Daoy (cell line): ENCODE measurements at regions not wholly inside any gene's neighbourhood (a gene's known extent, or its start where the extent isn't known, plus 50 kb on each side); places are given as distances from the start of the nearest gene placed in this dataset.

Experiments used
- DNase-seq: peaks from one replicate; pipeline ENCODE4 v3.0.0-alpha.2; 2015; ENCODE audit warnings: low read depth

GRCh38 chr2:38450509-38450908, 73.4 kb upstream of the ATL2 start:
- no peak for DNase-seq

DNA sequence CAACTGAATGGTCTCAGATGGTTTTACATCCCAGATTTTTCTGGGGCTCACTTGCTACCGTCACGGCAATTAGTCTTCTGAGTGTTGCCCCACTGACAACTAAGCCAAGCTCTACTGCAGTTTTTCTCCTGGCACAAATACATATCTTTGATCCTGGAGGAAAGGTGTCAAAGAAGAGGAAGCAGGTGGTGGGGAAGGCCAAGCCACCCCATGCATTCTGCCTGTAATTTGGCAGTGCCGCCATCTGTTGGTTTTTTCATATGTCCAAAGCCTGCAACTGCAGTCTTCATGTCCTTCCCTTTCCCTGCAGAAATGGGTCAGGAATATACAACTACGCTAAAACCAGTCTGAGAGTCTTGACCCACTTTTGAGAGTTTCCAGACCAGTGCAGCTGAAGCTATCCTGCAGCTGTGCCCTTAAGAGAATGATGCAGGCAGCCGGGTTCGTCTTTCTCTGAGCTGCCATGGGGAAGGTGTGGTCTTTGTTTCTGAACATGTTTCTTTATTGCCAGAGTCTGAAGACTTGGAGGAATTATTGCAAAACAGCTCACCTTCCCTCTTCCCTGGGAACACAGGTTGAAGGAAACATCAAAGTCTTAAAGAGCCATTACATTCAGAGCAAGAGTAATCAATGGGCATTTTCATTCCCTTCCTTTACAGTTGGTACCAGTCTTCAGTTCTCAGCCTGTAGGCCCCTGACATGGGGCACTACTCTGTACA, 71.8 kb upstream of the ATL2 start:
- DNase-seq = no peak

DNA sequence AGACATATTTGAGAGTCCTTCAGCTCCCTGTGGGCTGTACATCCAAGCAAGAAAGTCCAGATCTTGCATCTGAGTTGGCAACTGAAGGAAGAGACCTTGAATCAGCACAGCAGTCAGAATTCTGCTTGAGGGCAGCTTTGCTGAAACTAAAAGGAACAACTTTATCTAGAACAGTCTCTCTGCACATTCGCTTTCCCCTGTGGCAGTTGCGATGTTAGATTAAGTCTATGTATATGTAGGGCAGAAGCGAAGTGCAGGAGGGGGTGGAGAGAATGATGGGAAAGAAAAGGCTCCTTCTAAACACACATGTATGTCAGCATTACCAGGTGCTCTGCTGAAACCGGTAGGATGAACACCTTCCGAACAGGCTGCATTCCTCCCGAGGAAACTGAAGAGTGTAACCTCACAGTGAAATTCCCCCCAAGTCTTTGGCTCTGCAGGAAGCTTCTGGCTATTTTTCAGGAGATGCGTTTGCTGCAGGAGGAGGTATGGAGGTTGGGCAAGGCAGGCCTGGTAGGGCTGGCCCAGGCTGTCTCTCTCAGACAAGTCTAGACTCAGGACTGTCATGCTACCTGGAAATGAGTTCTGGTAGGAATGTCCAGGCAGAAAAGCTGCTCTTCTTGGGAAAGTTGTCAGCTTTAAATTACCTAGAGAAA, 70.0 kb upstream of the ATL2 start:
- no peak for DNase-seq

- no peak for DNase-seq
These were observed 69.3 kb upstream of the ATL2 start for GRCh38 chr2:38446418-38446817.

DNA sequence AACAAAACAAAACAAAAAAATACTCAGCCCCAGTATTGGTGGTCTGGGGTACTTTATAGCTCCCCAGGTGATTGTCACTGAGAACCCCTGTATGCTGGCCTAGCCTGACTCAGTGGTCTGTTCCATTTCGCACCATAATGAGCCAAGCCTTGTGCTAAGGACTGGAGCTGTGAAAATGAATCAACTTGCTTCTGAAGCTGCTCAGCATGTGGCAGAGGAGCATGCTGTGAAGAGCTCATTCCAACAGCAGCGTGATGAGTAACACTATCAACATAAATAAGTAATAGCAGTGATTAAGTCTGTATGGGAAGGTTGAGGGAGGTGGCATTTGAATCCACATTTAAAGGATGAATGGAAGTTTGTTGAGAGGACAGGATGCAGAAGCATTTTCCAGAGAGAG, 67.2 kb upstream of the ATL2 start:
- DNase-seq = peak; percentile 83

DNA sequence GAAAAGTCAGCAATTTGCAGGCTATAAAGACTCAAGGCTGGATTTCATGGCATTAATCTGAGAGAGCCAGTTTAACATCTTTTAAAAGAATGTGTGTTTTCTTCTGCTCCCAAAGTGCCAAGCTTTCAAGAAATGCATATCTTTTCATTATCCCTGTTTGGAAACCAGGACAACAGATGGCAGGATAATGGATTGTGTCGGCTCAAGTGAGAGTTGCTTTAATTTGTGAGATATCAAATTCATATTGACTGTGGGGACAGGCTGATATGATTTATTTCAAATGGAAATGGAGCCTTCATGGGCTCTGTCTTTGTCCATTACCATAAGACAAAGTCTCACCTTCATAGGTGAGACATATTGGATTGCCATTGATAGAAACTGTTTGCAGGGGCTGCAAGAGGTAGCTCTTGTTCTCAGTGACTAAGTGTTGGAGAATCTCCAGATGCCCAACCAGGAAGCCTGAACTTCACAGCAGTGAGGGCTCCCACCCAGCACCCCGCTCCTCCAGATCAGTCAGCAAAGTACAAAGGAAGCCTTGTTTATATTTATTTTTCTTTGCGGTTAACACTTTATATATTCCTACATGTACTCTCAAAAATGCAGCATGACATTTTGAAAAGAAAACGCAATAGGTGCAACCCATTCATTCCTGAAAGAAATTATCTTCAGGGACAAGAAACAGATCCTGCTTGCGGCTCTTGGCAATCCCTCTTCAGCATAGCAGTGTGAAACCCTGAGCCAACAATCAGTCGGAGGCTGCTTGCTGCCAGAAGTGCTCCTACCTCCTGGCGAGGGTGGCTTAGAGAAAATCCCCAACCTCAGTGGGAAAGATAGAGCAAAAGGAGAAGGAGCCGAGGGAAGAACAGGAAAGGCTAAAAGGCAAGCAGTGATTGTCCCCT, 65.8 kb upstream of the ATL2 start:
- peak; percentile 83 for DNase-seq

GRCh38 chr2:38441346-38441745, 64.3 kb upstream of the ATL2 start:
- no peak for DNase-seq

DNA sequence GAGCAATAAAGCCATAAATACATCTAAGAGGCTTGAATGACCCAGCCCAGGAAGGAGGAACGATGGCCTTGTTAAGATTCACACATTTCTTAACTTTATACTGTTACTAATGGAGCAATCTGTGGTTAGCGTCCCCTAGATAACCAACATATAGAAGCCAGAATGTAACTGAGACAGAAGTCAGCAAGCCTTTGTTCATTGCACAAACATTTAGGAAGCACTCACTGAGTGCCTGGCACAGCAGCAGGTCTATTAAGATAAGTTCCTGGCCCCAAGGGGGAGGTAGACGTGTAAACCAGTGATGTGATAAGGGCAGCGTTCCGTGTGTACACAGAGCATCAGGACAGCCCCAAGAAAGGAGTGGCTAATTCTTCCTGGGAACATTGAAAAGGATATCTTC, 63.6 kb upstream of the ATL2 start:
- DNase-seq = peak; percentile 68

DNA sequence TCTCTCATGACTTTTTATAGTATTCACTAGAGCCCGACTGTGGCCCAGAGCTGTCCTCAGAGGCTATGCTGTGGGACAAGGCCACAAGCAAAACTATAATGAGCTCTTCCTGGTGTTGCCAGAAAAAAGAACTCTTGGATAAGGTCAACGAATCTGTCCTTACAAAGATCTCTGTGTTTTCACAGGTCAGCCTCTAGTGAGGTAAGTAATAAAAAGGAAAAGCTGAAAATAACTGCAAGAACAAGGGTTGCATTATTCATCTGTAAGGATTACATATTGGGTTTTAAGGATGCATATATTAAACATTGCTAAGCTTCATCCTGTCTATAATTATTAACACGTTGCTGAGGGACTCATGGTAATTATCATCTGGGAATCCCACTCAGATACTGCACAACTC, 62.8 kb upstream of the ATL2 start:
- DNase-seq = no peak

- DNase-seq = peak; percentile 51
These were observed 62.0 kb upstream of the ATL2 start for GRCh38 chr2:38438883-38439612.

GRCh38 chr2:38438133-38438882, 61.2 kb upstream of the ATL2 start:
- DNase-seq = no peak

DNA sequence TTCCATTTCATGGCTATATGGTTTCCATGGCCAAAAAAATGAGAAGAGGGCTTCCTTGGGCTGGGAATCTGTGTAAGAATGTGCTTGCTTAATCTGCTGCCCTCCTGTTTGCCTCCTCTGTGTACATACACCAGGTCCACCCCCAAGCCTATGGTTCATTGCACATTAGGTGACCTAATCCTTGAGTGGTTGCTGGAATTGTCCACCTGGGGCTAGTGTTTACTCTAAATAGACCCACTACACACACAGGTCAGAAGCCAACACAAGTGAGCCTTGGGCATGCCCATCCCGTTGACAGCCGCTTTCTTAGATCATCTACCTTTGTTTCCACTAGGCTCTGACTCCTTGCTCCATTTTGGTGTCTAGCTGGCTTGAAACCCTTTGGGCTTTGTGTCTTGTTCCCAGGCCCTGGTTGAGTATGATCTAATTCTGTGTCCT, 59.2 kb upstream of the ATL2 start:
- DNase-seq = no peak

- DNase-seq = no peak
These were observed 58.7 kb upstream of the ATL2 start for GRCh38 chr2:38435775-38436174.

DNA sequence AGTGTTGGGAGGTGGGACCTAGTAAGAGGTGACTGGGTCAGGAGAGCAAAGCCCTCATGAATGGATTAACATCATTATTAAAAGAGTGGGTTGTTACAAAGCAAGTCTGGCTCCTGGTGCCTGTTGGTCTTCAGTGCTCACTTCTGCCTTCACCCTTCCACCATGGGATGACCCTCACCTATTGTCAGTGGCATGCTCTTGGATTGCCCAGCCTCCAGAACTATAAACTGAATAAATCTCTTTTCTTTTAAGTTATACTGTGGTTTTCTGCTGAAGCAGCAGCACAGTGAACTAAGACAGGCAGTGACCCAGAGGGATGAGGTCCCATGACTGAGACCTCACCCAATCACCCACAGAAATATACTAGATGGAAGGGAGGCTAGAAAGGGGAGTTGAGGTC, 57.5 kb upstream of the ATL2 start:
- no peak for DNase-seq

DNA sequence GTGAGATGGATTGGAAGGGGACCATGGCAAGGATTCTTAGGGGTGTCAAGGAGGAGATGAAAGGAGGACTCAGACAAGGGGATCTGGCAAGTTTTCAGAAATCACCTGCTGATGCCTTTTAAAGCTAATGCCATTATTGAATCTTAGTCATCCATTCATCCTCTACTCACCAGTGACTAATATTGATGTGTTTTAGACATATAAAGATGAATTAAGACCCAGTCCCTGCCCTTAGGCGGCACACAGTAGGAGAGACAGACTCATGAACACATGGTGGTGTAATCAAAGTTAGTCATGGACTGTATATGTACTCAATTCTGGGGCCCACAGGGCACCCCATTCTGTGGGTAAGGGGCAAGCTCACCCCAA, 56.5 kb upstream of the ATL2 start:
- peak; percentile 56 for DNase-seq

GRCh38 chr2:38432820-38433606, 55.9 kb upstream of the ATL2 start:
- DNase-seq = no peak

- DNase-seq = no peak
These were observed 53.6 kb upstream of the ATL2 start for GRCh38 chr2:38430597-38431207.

GRCh38 chr2:38430196-38430595, 53.1 kb upstream of the ATL2 start:
- DNase-seq = no peak

DNA sequence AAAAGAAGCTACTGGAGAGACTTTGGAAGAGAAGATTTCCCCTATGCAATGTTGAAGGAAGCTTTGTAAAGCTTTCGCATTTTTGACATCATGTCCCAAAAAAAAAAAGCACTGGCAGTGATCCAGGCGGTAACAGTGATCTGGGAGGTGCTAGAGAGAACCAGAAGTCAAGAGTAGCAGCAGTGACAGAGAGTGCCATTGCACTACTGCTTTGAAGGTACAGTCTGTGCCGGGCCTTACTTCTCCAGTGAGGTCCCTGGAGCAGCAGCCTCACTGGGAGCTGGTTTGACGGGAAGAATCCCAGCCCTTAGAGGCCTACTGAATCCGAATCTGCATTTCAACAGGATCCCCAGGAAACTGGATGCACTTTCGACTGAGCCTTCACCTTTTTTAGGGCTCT, 50.9 kb upstream of the ATL2 start:
- DNase-seq = no peak

DNA sequence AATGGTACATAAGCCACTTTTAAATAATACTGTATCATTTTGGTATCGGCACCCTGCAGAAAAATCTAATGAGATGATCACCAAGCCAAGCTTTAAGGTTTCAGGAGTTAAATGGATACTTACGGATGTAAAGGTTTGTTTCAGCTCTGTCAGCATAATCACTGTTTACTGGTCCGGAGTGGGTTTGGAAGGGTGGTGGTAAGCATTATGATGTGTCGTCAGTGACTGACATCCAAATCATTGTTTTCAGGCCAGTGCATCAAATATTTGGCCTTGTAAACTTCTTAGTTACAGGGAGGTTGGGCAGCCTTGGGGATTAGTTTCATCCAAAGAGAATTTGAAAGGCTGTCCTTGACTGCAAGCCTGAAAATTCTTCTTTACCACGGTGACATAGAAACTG, 50.0 kb upstream of the ATL2 start:
- DNase-seq = no peak
